Keratinocyte (primary cell): ENCODE measurements at regions not wholly inside any gene's neighbourhood (a gene's known extent, or its start where the extent isn't known, plus 50 kb on each side); places are given as distances from the start of the nearest gene placed in this dataset.
"Not testable (repeated sequence)": the region's sequence is repeated elsewhere in the genome, so short reads cannot be mapped to it uniquely, and the experiment has no call there.

ENCODE experiments used
- EZH2 ChIP-seq: IDR thresholded peaks from one replicate; pipeline ENCODE4 v1.6.1; 2012; ENCODE audit warnings: inconsistent platforms, mild to moderate bottlenecking, low read length, moderate library complexity
- TF ChIP-seq, protein P1 (sequence below), 3 experiments: IDR thresholded peaks in 1 of 3; conservative IDR thresholded peaks in 1 of 3; optimal IDR thresholded peaks in 1 of 3; 2 replicates in 2 of 3; 3 replicates in 1 of 3; pipeline versions ENCODE3 to v1.5.1; 2011; ENCODE audit warnings: low read length in 3 of 3, mild to moderate bottlenecking in 3 of 3, moderate library complexity in 2 of 3, control low read depth in 1 of 3, inconsistent platforms in 1 of 3; ENCODE audit not compliant: insufficient read depth in 2 of 3; ENCODE audit errors: extremely low read depth in 1 of 3

GRCh38 chr19:30290805-30291204 lies 81.4 kb upstream of the ZNF536 start:
- TF ChIP-seq, protein P1, sequence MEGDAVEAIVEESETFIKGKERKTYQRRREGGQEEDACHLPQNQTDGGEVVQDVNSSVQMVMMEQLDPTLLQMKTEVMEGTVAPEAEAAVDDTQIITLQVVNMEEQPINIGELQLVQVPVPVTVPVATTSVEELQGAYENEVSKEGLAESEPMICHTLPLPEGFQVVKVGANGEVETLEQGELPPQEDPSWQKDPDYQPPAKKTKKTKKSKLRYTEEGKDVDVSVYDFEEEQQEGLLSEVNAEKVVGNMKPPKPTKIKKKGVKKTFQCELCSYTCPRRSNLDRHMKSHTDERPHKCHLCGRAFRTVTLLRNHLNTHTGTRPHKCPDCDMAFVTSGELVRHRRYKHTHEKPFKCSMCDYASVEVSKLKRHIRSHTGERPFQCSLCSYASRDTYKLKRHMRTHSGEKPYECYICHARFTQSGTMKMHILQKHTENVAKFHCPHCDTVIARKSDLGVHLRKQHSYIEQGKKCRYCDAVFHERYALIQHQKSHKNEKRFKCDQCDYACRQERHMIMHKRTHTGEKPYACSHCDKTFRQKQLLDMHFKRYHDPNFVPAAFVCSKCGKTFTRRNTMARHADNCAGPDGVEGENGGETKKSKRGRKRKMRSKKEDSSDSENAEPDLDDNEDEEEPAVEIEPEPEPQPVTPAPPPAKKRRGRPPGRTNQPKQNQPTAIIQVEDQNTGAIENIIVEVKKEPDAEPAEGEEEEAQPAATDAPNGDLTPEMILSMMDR (optimal IDR thresholded peaks at IDR 0.05 in 1 of 3, IDR thresholded peaks at IDR 0.05 in 1 of 3, conservative IDR thresholded peaks at IDR 0.05 in 1 of 3; ENCODE audit: extremely low read depth in 1 of 3, insufficient read depth in 2 of 3, low read length in 3 of 3): not testable (repeated sequence)
- TF ChIP-seq EZH2: not testable (repeated sequence)
